OCI-LY3 (cell line): ENCODE measurements at regions not wholly inside any gene's neighbourhood (a gene's known extent, or its start where the extent isn't known, plus 50 kb on each side); places are given as distances from the start of the nearest gene placed in this dataset.

Experiments used
- EZH2phosphoT487 ChIP-seq: fragments of 200-600 bp; shearing (Covaris generic); IDR thresholded peaks from 2 replicates; pipeline ENCODE4 v1.6.1; 2018; ENCODE audit warnings: antibody characterized with exemption, mixed run types, low read depth
- TF ChIP-seq, protein P1 (sequence below): fragments of 200-600, 300-600 bp; sonication (generic); IDR thresholded peaks from 2 replicates; pipeline ENCODE4 v1.5.1; 2014; ENCODE audit warnings: antibody characterized with exemption, low read length, low read depth

DNA sequence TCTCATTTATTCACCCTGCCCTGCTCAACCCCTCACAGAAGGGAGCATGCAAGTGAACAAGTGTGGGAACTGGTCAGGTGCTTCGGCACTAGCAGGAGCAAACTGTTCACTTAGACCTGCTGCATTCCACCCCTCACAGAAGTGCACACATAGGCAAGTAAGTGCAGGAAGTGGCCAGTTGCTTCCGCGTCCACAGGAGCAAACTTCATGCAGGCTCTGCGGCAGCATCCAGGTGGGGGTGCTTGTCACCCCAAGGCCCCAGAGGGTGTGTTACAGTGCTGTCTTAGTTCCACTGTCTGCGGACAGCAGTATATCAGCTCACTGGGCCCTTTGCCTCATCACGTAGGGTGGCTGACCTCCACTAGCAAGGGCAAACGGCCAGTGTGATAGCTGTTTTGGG is 167.3 kb upstream of the AVPR1A start:
- TF ChIP-seq, protein P1, sequence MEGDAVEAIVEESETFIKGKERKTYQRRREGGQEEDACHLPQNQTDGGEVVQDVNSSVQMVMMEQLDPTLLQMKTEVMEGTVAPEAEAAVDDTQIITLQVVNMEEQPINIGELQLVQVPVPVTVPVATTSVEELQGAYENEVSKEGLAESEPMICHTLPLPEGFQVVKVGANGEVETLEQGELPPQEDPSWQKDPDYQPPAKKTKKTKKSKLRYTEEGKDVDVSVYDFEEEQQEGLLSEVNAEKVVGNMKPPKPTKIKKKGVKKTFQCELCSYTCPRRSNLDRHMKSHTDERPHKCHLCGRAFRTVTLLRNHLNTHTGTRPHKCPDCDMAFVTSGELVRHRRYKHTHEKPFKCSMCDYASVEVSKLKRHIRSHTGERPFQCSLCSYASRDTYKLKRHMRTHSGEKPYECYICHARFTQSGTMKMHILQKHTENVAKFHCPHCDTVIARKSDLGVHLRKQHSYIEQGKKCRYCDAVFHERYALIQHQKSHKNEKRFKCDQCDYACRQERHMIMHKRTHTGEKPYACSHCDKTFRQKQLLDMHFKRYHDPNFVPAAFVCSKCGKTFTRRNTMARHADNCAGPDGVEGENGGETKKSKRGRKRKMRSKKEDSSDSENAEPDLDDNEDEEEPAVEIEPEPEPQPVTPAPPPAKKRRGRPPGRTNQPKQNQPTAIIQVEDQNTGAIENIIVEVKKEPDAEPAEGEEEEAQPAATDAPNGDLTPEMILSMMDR, result no peak
- no peak for TF ChIP-seq EZH2phosphoT487
